Activated effector memory CD4-positive, alpha-beta T cell treated with anti-CD3 and anti-CD28 coated beads, Interleukin-2, amount 50 U/mL, for 16 hours (primary cell): ENCODE measurements at regions not wholly inside any gene's neighbourhood (a gene's known extent, or its start where the extent isn't known, plus 50 kb on each side); places are given as distances from the start of the nearest gene placed in this dataset.
A peak's percentile ranks its signal among the peaks of the same experiment; 100 is the strongest.

Experiments used
- DNase-seq: peaks from one replicate; pipeline ENCODE4 v3.0.0-alpha.2; 2020

DNA sequence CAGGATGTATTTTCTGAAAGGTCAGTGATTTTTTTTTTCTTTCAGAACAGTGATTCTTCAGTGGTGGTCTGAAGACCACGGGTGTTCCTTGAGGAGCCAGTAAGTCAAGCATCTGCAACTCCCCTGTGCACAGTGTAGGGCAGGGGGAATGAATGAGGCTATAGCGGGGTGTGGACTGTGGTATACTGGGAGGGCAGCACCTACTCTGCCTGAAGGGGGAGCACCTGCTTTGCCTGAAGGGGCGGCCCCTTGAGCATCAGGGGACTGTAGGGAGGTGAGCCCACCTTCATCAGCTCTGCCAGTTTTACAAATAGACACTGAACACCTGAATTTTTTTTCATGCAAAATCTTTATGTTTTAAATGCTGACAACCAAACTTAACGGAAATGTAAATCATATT, 77.5 kb upstream of the RIPOR2 start:
- no peak for DNase-seq

DNA sequence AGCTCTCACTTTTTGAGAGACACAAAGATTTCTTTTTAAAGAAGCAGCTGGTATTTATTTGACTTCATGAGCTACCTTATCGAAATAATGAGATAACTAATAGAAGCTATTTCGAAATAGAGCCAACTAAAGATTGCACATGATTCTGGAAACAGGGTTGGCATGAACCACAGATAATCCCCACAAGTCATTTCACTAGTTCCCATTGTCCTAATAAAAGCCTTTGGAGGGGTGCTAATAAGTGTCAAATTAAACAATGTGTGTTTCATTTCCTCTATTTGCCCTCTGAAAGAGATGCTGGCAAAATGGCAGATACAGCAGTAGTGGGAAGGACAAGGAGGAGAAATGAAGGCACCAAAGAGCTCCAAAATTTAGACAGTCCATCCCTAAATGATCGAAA, 78.6 kb upstream of the RIPOR2 start:
- DNase-seq, result no peak

DNA sequence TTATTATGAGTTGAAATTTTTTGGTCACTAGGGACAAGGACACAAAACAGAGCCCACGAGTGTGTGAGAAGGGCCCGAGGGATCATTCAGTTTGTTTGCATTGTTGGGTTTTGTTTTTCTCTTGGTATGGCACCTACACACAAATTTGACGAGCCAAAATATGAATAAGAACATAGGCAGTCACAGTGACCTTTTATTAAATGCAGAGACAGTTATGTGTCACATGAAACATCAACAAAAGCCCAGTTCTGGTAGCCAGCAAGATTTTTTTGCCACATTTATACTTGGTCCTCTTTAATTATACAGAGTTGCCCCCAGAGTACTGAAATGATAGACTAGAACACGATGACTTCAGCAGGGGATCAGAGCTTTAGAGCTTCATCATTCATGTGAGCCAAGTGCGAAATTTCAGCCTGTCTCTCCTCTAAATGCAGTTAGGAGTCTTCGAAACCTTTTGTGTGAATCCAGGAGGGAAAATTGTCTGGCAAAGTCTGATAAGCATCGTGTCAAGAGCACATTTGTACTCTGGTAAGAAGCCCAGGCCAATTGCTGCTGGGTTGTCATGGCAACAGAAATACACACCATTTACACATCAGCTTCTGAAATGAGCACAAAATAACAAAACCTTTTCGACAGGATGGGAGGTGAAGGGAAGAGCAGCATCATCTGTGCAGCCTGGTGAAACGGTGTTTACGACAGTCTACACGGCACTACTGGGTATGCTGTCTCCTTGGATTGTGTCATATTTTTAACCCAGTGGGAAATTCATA, 79.2 kb upstream of the RIPOR2 start:
- peak; percentile 70 for DNase-seq

DNA sequence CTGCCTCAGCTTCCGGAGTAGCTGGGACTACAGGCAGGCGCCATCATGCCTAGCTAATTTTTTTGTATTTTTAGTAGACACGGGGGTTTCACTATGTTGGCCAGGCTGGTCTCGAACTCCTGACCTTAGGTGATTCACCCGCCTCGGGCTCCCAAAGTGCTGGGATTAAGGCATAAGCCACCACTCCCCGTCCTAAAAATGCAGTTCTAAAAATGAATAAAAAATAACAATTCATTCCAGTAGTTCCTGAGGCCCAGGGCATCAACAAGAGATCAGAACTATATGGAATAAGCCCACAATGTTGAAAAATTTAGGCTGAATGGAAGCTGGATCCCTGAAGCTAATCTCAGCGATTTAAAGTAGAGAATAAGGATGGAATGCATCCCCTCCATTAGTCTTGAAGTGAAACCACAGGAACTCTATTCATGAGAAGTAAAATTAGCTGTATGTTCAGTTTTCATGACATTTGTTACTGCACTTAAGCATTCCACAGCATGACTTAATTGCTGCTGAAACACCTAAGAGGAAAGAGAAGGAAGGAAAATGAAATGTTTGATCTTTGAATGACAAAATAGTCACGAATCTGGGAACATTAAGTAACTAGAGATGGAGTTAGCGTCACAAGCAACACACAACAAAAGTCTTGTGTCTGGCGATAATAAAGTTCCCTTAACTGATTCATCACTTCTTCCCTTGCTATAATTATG, 80.4 kb upstream of the RIPOR2 start:
- no peak for DNase-seq

DNA sequence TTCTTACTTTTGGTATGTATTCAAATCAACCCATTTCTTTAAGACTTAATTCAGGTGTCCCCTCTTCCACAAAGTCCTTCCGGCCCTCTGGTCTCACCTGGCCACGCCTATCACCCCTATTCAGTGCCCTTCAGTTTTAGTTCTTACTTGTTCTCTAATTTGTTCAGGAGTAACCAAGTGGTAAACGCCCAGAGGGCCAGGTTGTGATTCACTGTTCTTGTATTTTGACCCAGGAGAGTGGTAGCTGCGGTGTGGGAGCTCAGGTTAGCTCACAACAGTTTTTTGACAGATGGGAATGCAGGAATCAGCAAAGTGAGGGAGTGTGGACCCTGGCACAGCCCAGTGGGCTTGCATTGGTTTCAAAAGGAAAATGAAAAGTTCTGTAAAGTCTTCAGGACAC, 81.7 kb upstream of the RIPOR2 start:
- no peak for DNase-seq

DNA sequence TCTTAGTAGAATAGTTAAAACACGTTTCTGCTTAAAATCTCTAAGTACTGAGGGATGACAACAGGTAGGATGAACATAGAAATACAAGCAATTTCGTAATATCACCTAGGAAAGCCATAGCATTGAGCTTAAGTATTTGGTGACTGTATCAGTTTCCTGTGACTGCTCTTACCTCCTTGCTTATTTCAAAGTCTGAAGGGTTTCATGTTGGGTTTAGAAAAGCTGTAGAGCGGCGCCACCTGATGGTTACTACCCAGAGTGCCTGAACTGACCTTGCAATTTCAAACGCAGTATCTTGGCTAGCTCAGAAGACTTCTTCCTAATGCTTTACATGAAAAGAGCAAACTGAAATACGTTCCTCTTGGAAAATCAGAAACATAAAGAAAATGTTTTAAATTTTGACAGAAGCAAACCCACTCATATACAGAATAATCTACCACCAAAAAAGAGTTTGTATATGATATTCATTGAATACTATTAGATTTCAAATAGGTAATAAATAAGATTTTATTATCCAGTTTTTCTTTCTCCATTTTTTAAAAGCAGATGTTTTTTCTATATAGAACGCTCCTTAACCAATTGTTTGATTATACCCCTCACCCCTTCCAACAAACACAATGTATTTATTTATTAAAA, 82.3 kb upstream of the RIPOR2 start:
- DNase-seq, result peak; percentile 91

DNA sequence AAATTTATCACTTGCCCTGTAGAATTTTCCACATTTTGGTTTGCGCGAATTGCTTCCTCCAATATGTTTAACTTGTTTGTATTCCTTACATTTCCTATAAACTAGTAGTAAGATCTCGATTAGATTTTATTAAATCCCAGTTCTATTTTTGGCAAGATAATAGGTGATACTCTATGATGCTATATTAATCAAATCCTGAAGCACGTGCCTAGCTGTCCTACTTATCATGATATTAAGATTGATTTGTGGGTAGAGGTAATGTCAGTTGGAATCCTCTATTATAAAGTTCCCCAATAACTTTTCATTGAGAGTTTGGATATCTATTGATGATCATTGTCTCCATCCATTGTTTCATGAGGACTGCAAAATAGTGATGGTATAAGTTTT, 82.8 kb upstream of the RIPOR2 start:
- DNase-seq, result no peak

DNA sequence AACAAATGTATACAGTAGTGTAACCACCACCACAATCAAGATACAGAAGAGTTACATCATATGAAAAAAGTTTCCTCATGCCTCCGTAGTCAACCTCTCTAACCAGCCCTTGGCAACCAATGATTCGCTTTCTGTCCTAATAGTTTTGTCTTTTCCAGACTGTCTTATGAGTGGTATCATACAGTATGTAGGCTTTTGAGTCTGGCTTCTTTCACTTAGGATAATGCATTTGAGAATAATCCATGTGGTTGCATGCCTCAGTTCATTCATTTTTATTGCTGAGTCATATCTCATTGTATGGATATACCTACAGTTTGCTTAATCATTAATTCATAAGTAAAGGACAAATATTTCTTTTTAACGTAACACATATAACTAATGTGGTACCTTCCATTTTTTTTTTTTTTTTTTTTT, 86.4 kb upstream of the RIPOR2 start:
- DNase-seq, result no peak

DNA sequence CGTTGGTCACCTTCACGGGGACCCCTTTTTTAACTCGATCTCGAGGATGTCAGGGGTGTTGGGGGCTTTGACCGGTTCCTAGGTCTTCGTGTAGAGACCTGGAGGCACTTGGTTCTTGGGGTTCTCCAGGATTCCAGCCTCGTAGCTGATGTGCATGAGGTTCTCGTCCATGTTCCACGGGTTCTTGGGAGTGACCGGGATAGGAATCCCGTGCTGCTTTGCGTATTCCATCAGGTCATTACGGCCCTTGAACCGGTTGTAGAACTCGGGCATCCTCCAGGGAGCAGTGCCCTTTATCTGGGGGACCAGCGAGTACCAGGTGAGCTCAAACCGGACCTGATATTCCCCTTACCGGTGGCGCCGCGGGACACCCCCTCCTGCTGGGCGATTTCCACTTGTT, 88.0 kb upstream of the RIPOR2 start:
- DNase-seq, result no peak

DNA sequence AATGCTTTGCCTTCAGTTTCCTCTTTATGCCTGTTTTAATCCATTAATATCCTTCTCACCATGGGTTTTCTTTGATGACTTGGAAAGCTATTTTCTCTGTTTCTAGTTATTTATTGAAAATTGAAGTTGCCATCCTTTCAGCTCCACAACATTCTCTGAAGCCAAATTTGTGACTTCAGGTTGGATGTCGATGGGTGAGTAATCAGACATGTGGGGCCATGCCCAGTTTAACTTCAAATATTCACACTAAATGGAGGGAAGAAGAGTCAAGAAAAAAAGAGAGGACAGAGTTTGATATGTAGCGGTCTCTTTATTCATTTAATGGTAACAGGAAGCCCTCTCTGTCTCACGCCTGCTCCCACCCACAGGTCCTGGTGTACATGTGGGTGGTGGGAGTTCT, 89.1 kb upstream of the RIPOR2 start:
- DNase-seq, result no peak

DNA sequence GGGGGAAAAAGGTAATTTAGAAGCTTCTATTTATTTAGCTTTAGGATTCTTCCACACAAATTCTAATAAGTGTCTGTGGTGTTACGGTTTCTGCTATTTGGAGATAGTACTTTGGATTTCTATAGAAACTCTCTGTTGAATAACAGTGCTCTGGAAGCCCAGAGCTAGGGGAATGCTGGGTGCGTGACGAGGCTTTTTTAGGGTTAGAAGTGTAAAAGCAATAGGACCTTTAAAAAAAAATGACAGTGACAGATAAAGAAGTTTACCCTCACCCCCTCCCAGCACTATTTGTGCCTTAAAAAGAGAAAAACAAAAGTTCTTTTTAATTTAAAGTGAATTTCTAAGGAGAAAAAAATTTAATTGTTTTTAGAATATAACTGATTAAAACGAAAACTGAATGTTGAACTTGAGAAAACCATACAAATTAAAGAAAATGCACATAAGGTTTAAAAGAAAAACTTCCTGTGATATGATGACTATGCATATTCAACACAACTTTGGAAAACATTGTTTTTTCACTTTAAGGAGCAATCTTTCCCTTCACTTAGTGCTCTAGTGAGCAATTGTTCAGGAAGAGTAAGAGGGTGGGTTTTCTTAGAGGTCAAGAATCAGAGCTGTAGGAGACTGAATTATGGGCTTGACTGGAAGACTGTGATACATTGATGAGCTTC, 89.6 kb upstream of the RIPOR2 start:
- DNase-seq, result no peak

DNA sequence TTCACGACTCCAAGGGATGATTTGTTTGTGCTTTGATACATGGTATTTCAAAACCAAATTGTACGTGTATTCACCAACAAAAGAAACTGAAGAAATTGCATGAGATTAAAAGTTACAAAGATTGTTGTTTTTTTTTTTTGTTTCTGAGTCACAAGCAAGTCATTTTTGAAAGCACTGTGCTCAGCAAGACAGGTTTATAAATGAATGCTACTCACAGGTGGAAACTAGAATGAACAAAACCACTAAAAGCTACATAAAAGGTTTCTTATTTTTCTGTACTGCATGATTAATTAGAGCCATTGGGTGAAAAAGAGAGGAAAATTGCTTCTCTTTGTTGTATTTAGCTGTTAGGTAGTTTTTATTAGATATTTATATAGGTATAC, 90.2 kb upstream of the RIPOR2 start:
- DNase-seq, result no peak

DNA sequence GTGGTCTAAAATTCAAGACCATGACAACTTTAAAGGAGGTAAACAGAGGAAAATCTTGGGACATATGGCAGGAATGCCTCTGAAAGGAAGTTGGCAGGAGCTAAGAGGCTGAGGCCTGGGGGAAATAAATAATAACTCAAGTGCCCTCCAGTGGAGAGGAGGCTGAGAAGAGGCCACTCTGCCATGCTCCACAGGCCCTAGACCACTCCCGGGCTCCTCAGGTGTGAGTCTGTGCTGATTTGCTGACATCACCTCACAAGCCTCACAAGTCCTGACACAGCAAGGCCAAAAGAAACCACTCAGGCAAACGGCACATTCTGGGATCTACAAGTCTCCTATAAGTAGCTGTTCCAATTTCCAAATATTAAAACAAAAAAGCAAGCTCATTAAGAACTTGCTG, 91.0 kb upstream of the RIPOR2 start:
- peak; percentile 72 for DNase-seq

DNA sequence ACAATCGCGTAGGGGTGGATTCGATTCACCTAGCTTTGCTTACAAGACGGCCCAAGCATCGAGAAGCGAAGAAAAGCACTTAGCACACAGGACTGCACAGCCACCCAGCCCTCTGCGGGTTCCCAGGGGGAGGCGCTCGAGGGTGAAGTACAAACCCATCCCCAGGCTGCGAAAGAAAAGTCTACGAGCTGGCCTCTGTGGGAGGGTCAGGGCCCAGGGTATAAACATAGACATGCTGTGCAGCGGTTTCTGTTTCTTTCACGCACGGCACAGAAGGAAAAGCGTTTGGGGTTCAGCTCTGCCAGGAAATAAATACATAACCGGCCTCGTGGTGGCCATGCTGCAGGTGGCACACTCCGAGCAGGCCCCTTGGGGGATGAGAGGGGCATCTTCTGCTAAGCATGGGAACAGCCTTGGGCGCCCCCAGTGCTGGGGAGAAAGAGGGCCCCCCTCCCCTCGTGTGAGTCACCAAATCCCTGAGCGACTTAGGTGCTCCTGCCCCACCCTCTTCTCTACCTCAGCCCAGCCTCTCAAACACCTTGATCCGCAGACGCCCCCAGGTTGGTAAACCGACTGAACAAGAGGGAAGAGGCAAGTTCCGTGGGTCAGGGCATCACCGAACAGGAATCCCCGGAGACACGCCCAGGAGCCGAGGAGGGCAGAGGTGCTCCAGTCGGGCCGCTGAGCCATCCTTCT, 91.6 kb upstream of the RIPOR2 start:
- peak; percentile 92 for DNase-seq

DNA sequence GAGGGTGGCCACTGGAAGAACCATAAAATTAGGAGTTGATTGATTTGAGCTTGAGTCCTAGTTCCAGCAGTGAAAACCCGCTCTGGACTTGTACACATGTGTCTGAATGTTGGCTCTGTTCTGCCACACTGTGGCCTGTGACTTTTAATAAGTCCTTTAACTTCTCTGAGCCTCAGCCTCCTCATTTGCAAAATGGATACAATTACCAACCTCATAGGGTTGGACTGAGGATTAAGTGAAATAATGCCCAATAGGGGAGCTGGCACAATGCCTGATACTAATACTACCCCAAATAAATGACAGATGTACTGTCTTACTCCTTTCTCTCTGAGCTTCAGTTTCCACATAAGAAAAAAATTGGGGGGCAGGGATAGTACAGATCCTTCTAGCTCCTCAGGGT, 92.6 kb upstream of the RIPOR2 start:
- no peak for DNase-seq

DNA sequence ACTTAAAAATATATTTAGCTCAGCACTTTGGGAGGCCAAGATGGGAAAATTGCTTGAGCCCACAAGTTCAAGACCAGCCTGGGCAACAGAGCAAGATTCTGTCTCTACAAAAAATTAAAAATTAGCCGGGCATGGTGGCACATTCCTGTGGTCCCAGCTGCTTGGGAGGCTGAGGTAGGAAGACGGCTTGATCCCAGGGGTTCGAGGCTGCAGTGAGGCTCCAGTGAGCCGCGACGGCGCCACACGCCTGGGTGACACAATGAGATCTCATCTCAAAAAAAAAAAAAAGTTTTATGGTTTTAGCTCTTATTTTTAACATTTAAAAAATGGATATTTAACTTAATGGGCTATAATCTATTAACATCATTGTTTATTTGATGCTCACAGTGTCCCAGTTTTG, 97.2 kb upstream of the RIPOR2 start:
- no peak for DNase-seq

DNA sequence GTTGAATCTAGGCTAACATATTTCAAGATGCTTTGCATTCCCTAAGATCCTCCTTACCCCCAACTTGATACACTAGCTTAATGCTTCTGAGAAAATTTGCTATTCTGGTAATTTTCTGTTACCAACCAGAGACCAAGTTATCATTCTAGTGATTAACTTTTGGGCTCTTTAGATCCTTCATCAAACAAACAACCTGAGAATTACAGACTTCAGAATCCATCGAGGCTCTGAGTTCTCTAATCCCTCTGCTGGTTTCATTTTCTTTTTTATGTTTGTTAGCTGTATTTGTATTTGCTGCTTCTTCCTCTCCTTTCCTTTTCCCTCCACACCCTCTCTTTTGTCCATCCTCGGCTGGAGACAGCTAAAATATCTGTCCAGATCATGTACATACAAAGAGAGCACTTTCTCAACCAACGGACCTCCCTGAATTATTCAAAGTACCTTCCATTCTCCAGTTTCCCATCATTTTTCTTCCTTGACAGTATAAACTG, 98.7 kb upstream of the RIPOR2 start:
- no peak for DNase-seq

DNA sequence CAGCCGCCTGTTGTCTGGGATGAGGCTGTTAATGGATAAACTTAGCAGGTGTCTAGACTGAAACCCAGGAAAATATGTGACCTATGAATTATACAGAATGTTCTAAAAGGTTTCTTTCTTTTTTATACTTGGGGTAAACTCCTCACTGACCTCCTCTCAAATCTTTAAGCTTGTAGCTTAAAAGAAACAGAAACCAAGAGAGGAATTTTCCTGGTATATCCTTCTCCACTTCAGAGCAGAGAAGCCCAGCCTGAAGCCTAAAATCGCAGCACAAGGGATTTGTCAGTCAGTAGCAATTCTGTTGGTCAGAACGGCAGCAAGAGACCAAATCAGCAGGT, 99.4 kb upstream of the RIPOR2 start:
- no peak for DNase-seq

DNA sequence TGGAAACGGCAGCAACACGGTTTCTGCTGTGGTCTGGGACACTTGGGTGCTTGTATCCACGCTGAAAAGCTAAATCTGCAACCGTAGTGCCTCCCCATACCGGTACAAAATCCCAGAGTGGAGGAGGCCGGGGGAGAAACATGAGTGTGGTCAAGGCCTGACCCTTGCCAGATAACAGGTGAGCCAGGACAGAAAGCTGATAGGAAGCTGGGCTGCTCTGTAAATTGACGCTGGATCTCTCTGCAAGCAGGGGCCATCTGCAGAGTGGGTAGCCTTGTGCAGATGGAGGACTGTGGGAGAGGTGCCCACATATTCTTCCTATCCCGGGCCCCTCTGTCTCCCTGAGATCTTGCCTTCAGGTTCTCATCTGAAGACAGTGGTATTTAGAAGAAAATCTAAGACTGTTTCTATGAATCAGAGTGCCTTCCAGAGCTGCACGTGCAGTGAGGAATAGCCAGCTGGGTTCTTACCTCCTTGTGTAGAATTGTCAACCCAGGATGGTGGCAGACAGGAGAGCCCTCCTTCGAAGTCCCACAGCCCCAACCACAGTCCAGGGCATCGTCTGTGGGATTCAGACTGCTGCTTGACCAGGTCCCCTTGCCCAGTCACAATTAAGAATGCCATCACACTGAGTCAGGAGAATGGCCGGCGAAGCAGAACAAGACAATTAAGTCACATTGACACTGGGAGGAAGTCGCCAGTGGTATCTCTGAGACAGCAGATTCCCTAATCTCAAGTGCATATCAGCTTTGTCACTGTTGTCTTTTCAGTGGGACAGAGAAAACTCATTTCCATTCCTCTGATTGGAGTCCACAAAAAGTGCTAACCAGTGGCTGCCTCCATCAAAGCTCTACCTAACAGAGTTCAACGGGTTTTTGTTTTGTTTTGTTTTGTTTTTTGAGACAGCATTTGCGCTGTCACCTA, 100.0 kb upstream of the RIPOR2 start:
- no peak for DNase-seq

DNA sequence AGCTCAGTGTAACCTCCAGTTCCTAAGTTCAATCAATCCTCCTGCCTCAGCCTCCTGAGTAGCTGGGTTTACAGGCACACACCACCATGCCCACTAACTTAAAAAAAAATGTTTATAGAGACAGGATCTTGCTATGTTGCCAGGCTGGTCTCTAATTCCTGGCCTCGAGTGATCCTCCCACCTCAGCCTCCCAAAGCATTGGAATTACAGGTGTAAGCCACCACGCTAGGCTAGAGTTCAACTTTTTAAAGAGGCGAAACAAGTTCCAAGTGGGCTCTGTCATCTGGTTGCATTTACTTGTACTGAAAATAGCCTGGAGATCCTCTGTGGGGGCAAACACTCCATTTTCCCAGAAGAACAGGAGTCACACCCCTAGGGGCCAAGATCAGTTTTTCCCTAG, 100.7 kb upstream of the RIPOR2 start:
- DNase-seq, result no peak

DNA sequence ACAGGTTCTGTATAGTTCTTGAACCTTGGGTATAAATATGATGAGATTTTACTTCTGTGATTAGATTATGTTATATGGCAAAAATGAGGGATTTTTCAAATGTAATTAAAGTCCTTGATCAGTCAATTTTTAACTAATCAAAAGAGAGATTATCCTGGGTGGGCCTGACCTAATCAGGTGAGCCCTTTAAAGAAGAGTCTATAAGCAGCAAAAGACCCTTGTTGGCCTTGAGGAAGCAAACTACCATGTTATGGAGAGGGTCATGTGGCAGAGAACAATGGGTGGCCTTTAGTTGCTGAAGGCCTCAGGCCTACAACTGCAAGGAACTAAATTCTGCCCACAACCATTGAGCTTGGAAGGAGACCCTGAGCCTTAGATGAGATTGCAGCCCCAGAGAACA, 102.5 kb upstream of the RIPOR2 start:
- no peak for DNase-seq

DNA sequence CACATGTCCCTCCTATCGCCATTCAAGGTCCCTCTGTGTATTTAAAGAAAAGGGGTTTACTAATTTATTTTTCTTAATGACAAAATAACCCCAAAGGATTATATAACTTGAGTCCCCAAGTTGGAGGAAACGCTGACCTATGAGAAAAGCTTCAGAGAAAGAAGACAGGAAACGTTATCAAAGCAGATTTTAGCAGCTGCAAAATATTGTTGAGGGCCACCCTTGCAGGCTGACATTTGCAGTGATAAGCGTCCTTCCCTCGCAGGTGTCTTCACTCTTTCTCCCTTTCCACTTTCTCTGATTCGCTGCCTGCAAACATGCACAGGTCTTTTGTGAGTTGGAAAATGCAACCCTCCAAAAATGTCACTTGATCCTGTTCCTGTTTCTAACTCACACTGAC, 103.2 kb upstream of the RIPOR2 start:
- no peak for DNase-seq
